ENCODE measurements at regions not wholly inside any gene's neighbourhood (a gene's known extent, or its start where the extent isn't known, plus 50 kb on each side); places are given as distances from the start of the nearest gene placed in this dataset.

- H3K9me3 ChIP-seq (ENCODE audit: control insufficient read depth in 1 of 2, low read length in 2 of 2): no peaks in the 10 kb centered on the region
- no peaks in the 10 kb centered on the region for H3K36me3 ChIP-seq (ENCODE audit: insufficient read depth, low read length)
- no peaks in the 10 kb centered on the region for H3K27me3 ChIP-seq (ENCODE audit: insufficient read depth, low read length)
- no peaks in the 10 kb centered on the region for H3K4me1 ChIP-seq (ENCODE audit: insufficient read depth, low read length)
- CTCF ChIA-PET (ENCODE audit: partially characterized antibody): no interaction called here
- Mint-ChIP-seq H3K36me3 (peaks cover 0 to 1% of the 10 kb centered on the region in 2 donors), H3K27me3 (peaks cover 5% of the 10 kb centered on the region in 2 donors), H3K4me1 (no peaks in the 10 kb centered on the region), H3K9me3 (peaks cover 0 to 32% (median 17%) of the 10 kb centered on the region in 8 donors), H3K4me3 (no peak overlapping the region), H3K27ac (no peak overlapping the region)
- DNase-seq: no peak
- H3K27ac ChIP-seq (ENCODE audit: low read depth, low read length): no peak overlapping the region
- no peak overlapping the region for H3K4me3 ChIP-seq (ENCODE audit: low read length in 2 of 2)
- POLR2A ChIA-PET (ENCODE audit: partially characterized antibody): no interaction called here
- intact Hi-C loops (cut with micrococcal nuclease): no loop called here
Observed at GRCh38 chr7:156590212-156590611, 50.4 kb upstream of the RNF32 start.

GRCh38 chr7:156589808-156590207 is 50.8 kb upstream of the RNF32 start:
- Mint-ChIP-seq H3K36me3 (peaks cover 0 to 1% of the 10 kb centered on the region in 2 donors), H3K4me1 (no peaks in the 10 kb centered on the region), H3K27ac (no peak overlapping the region), H3K27me3 (peaks cover 2 to 7% of the 10 kb centered on the region in 2 donors), H3K9me3 (peaks cover 0 to 32% (median 18%) of the 10 kb centered on the region in 8 donors), H3K4me3 (no peak overlapping the region)
- CTCF ChIA-PET (ENCODE audit: partially characterized antibody): no interaction called here
- intact Hi-C loops (cut with micrococcal nuclease): no loop called here
- no peak overlapping the region for H3K27ac ChIP-seq (ENCODE audit: low read depth, low read length)
- no peaks in the 10 kb centered on the region for H3K36me3 ChIP-seq (ENCODE audit: insufficient read depth, low read length)
- no peaks in the 10 kb centered on the region for H3K9me3 ChIP-seq (ENCODE audit: control insufficient read depth in 1 of 2, low read length in 2 of 2)
- H3K27me3 ChIP-seq (ENCODE audit: insufficient read depth, low read length): no peaks in the 10 kb centered on the region
- H3K4me3 ChIP-seq (ENCODE audit: low read length in 2 of 2): no peak overlapping the region
- no peak for DNase-seq
- POLR2A ChIA-PET (ENCODE audit: partially characterized antibody): no interaction called here
- H3K4me1 ChIP-seq (ENCODE audit: insufficient read depth, low read length): no peaks in the 10 kb centered on the region

- DNase-seq: no peak
- H3K9me3 Mint-ChIP-seq: peaks cover 0 to 15% (median 6%) of the 10 kb centered on the region in 8 donors
- H3K27me3 ChIP-seq (ENCODE audit: insufficient read depth, low read length): no peaks in the 10 kb centered on the region
- peaks cover 0 to 2% (median 0%) of the 10 kb centered on the region in 4 donors for H3K4me1 Mint-ChIP-seq
- CTCF ChIA-PET (ENCODE audit: partially characterized antibody): no interaction called here
- H3K4me3 ChIP-seq (ENCODE audit: low read length in 2 of 2): no peak overlapping the region
- no peaks in the 10 kb centered on the region for H3K36me3 ChIP-seq (ENCODE audit: insufficient read depth, low read length)
- no peak overlapping the region for H3K27ac ChIP-seq (ENCODE audit: low read depth, low read length)
- no peak overlapping the region for H3K27ac Mint-ChIP-seq
- POLR2A ChIA-PET (ENCODE audit: partially characterized antibody): no interaction called here
- H3K9me3 ChIP-seq (ENCODE audit: control insufficient read depth in 1 of 2, low read length in 2 of 2): no peaks in the 10 kb centered on the region
- peaks cover 3 to 4% of the 10 kb centered on the region in 2 donors for H3K27me3 Mint-ChIP-seq
- intact Hi-C loops (cut with micrococcal nuclease): no loop called here
- H3K36me3 Mint-ChIP-seq: peaks cover 0 to 1% of the 10 kb centered on the region in 2 donors
- H3K4me1 ChIP-seq (ENCODE audit: insufficient read depth, low read length): no peaks in the 10 kb centered on the region
- no peak overlapping the region for H3K4me3 Mint-ChIP-seq
Observed at GRCh38 chr7:156585926-156586325, 54.6 kb upstream of the RNF32 start.

- Mint-ChIP-seq H3K36me3 (no peaks in the 10 kb centered on the region), H3K4me3 (no peak overlapping the region), H3K9me3 (peaks cover 0 to 15% (median 6%) of the 10 kb centered on the region in 8 donors), H3K27me3 (peaks cover 3 to 4% of the 10 kb centered on the region in 2 donors), H3K27ac (peak overlapping the region in 1 of 7 donors; percentile 23), H3K4me1 (peaks cover 0 to 4% (median 0%) of the 10 kb centered on the region in 4 donors)
- POLR2A ChIA-PET (ENCODE audit: partially characterized antibody): no interaction called here
- no peak overlapping the region for H3K27ac ChIP-seq (ENCODE audit: low read depth, low read length)
- no peaks in the 10 kb centered on the region for H3K27me3 ChIP-seq (ENCODE audit: insufficient read depth, low read length)
- H3K36me3 ChIP-seq (ENCODE audit: insufficient read depth, low read length): no peaks in the 10 kb centered on the region
- DNase-seq: no peak
- no peak overlapping the region for H3K4me3 ChIP-seq (ENCODE audit: low read length in 2 of 2)
- intact Hi-C loops (cut with micrococcal nuclease): no loop called here
- CTCF ChIA-PET (ENCODE audit: partially characterized antibody): no interaction called here
- H3K9me3 ChIP-seq (ENCODE audit: control insufficient read depth in 1 of 2, low read length in 2 of 2): no peaks in the 10 kb centered on the region
- no peaks in the 10 kb centered on the region for H3K4me1 ChIP-seq (ENCODE audit: insufficient read depth, low read length)
Observed at GRCh38 chr7:156585025-156585648, 55.4 kb upstream of the RNF32 start.

- Mint-ChIP-seq H3K9me3 (peaks cover 0 to 15% (median 6%) of the 10 kb centered on the region in 8 donors), H3K27me3 (peaks cover 5 to 8% of the 10 kb centered on the region in 2 donors), H3K27ac (no peak overlapping the region), H3K4me1 (peaks cover 0 to 4% (median 0%) of the 10 kb centered on the region in 4 donors), H3K36me3 (no peaks in the 10 kb centered on the region), H3K4me3 (no peak overlapping the region)
- H3K9me3 ChIP-seq (ENCODE audit: control insufficient read depth in 1 of 2, low read length in 2 of 2): no peaks in the 10 kb centered on the region
- intact Hi-C loops (cut with micrococcal nuclease): no loop called here
- H3K4me3 ChIP-seq (ENCODE audit: low read length in 2 of 2): no peak overlapping the region
- no peak for DNase-seq
- H3K27ac ChIP-seq (ENCODE audit: low read depth, low read length): no peak overlapping the region
- ChIA-PET POLR2A (ENCODE audit: partially characterized antibody) (no interaction called here), CTCF (ENCODE audit: partially characterized antibody) (no interaction called here)
- no peaks in the 10 kb centered on the region for H3K4me1 ChIP-seq (ENCODE audit: insufficient read depth, low read length)
- no peaks in the 10 kb centered on the region for H3K27me3 ChIP-seq (ENCODE audit: insufficient read depth, low read length)
- no peaks in the 10 kb centered on the region for H3K36me3 ChIP-seq (ENCODE audit: insufficient read depth, low read length)
Observed at GRCh38 chr7:156582591-156583123, 57.9 kb upstream of the RNF32 start.

- Mint-ChIP-seq H3K9me3 (peaks cover 0 to 1% (median under 1%) of the 10 kb centered on the region in 8 donors), H3K27me3 (peaks cover 9 to 11% of the 10 kb centered on the region in 2 donors), H3K4me1 (peaks cover 0 to 4% (median 0%) of the 10 kb centered on the region in 4 donors), H3K27ac (peak overlapping the region in 1 of 7 donors; percentile 73), H3K4me3 (no peak overlapping the region), H3K36me3 (no peaks in the 10 kb centered on the region)
- no peak overlapping the region for H3K4me3 ChIP-seq (ENCODE audit: low read length in 2 of 2)
- no peaks in the 10 kb centered on the region for H3K36me3 ChIP-seq (ENCODE audit: insufficient read depth, low read length)
- ChIA-PET POLR2A (ENCODE audit: partially characterized antibody) (no interaction called here), CTCF (ENCODE audit: partially characterized antibody) (no interaction called here)
- H3K4me1 ChIP-seq (ENCODE audit: insufficient read depth, low read length): no peaks in the 10 kb centered on the region
- intact Hi-C loops (cut with micrococcal nuclease): no loop called here
- H3K9me3 ChIP-seq (ENCODE audit: control insufficient read depth in 1 of 2, low read length in 2 of 2): no peaks in the 10 kb centered on the region
- no peak overlapping the region for H3K27ac ChIP-seq (ENCODE audit: low read depth, low read length)
- DNase-seq: no peak
- H3K27me3 ChIP-seq (ENCODE audit: insufficient read depth, low read length): no peaks in the 10 kb centered on the region
Observed at GRCh38 chr7:156580036-156580435, 60.5 kb upstream of the RNF32 start.

- Mint-ChIP-seq H3K36me3 (peaks cover 0 to 1% of the 10 kb centered on the region in 2 donors), H3K4me3 (peak overlapping the region in 1 of 8 donors; percentile 11), H3K4me1 (peaks cover 0 to 4% (median 0%) of the 10 kb centered on the region in 4 donors), H3K27me3 (peaks cover 9 to 11% of the 10 kb centered on the region in 2 donors), H3K27ac (peak overlapping the region in 1 of 7 donors; percentile 73), H3K9me3 (peaks cover 0 to 3% (median 0%) of the 10 kb centered on the region in 8 donors)
- POLR2A ChIA-PET (ENCODE audit: partially characterized antibody): no interaction called here
- CTCF ChIA-PET (ENCODE audit: partially characterized antibody): no interaction called here
- H3K27me3 ChIP-seq (ENCODE audit: insufficient read depth, low read length): no peaks in the 10 kb centered on the region
- DNase-seq: no peak
- H3K4me1 ChIP-seq (ENCODE audit: insufficient read depth, low read length): no peaks in the 10 kb centered on the region
- no peak overlapping the region for H3K4me3 ChIP-seq (ENCODE audit: low read length in 2 of 2)
- H3K9me3 ChIP-seq (ENCODE audit: control insufficient read depth in 1 of 2, low read length in 2 of 2): no peaks in the 10 kb centered on the region
- H3K36me3 ChIP-seq (ENCODE audit: insufficient read depth, low read length): no peaks in the 10 kb centered on the region
- H3K27ac ChIP-seq (ENCODE audit: low read depth, low read length): no peak overlapping the region
- intact Hi-C loops (cut with micrococcal nuclease): no loop called here
Observed at GRCh38 chr7:156579566-156579965, 61.0 kb upstream of the RNF32 start.

Data from CD4-positive, alpha-beta memory T cell (primary cell).